ENCODE measurements at regions not wholly inside any gene's neighbourhood (a gene's known extent, or its start where the extent isn't known, plus 50 kb on each side); places are given as distances from the start of the nearest gene placed in this dataset.

DNA sequence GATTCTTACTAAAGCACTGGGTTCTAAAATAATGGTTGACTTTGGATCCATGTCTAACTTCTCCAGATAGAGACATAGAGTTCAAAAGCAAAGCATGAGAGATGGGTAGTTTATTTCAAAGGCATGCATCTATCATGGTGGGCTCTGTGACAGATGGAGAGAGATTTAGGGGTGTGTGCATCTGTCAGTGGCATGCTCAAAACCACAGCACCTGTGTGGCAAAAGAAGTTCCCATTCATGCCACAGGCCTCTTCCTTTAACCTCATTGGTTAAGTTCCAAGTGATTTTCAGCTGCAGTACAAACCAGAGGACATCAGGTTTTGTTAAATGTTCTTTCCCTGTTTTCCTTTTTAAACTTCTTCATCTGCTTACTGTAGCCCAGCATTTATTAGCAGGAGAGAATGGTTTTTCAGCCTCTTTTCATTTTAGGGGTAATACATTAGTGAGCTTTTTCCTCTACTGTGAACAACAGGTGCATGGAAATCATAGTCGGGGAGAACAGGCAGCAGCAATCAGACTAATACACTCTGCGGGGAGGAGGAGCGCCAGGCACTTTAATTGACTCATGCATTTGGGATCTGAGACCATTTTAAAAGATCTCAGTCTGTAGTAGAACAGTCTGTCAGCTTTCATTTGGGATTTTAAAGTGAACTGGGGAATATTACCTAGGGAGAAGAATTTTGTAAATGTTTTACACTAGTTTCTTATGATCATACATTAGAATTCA, 52.4 kb upstream of the UPP2 start:
- DNase-seq (ENCODE audit: low spot score), result no peak

DNA sequence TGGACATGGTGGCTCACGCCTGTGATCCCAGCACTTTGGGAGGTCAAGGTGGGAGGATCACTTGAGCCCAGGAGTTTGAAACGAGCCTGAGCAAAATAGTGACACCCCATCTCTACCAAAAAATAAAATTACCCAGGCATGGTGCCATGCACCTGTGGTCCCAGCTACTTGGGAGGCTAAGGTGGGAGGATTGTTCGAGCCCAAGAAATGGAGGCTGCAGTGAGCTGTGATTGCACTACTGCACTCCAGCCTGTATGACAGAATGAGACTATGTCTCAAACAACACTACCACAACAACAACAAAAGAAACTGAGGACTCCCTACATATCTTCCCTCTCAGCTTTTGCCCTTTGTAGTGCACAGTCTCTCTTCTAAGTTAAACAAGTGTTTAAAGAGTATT, 53.3 kb upstream of the UPP2 start:
- no peak for DNase-seq (ENCODE audit: low spot score)

DNA sequence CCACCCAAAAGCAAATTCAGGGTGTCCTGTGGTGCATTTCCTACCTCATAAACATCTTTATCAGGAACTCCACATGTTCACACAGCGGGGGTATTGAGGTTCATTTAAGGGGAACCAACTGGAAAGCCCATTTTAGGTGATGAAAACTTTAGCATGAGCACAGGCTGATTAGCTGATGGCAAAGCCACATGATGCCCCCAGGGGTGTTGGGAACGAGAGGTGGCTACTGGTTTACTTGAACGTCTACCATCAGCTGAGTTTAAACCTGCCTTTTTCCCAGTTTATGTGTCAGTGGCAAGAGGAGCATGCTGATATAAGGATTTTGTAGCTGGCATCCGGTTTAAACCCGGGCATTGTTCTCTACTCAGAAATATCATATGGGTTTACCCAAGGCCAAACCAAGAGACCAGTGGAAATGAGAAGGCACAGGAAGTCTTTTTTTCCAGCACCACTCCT, 54.5 kb upstream of the UPP2 start:
- DNase-seq (ENCODE audit: low spot score), result no peak

DNA sequence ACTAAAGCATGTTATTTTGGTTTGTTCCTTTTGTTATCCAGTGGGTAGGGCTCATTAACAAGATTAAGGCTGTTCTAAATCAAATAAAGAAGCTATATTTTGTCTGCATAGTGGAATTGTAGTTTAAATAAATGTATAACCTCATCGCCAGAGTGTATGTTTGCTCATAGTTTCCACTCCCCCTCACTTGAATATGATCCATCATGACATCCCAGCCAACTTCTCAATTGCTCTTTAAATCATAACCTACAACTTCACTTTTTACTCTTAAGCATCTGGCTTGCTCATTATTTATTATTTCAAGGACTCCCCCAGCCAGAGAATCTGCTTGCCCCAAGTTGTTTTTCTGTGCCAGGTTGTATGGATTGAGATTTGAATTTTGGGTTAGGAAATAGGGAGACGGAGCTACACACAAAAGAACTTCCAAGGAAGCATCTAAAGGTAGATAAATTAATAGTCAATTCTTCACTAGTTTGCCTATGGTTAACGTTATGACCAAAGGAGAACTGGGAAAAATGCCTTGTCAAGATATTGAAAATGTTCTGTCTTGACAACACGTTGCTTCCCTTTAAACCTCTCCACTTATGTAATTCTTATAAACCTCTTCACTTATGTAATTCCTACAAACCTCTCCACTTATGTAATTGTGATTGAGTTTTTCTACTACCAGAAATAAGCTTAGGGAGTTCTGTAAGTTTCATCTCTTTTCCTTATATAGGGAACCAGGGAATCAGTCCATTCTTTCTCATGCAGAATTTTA, 55.4 kb upstream of the UPP2 start:
- DNase-seq (ENCODE audit: low spot score), result no peak

DNA sequence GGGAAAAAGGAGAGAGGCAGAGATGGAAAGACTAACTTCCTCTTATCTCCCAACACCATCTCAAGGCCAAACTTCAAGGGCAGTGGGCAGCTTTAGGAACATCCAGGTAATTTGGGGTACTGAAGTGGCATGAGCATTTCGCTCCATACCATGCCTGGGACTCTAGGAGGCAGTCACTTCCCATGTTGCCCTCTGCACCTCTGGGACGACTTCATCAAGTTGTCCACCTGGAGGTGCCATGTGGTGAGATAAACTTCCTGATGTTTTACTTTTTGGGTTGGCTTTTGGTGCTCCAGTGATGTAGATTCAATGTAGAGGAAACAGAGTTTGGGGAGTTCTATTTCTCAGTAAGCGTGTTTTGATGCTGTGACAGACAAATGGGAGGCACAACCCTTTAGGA, 56.3 kb upstream of the UPP2 start:
- DNase-seq (ENCODE audit: low spot score), result no peak

DNA sequence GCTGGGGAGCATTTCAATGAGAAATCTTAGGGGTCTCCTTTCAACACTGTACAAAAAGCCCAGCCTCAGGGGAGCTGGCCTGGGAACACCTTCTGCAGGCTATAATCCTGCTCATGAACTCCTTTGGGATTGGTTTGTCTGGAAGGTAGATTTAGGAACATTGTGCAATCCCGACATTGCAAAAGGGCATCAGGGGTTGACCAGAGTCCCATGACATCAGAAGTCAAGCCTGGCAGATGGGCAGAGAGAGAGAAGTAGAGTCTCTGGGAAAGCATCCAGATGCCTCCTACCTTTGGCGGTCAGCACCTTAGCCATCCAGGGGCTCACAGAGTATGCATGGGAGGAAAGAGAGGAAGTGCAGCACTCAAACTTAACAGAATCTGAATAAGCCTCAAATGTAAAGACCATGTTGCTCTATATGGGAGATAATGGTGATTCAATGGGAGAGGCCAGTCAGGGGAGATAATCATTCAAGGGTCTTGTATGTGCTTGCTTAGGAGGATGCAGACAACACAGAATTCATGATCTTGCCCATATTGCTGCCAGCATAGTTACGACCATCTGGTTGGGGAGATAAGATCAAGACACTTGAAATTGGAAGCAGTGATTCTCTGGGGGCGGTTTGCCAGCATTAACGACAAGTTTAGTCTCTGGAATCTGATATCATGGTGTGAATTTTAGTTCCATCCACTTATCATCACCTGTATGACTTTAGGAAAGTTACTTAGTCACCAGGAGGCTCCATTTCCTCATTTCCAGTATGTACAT, 58.3 kb upstream of the UPP2 start:
- no peak for DNase-seq (ENCODE audit: low spot score)

DNA sequence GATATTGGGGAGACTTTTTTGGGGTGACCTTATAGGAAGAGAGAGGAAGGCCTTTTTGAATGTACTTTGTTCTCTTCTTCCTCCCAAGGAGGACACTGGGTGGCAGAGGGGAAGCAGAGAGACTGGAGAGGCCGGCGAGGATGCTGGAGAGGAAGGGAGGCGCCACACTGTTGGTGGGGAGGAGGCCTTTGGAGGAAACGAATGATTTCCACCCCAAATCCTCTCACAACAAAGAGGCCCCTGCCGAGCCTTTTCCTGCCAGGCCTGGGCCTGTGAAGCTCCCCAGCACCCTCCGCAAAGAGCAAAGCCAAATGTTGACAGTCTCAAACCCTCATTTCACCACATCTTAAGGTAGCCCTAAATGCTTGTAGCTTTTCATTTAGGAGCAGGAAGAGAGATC, 59.0 kb upstream of the UPP2 start:
- DNase-seq (ENCODE audit: low spot score), result no peak

DNA sequence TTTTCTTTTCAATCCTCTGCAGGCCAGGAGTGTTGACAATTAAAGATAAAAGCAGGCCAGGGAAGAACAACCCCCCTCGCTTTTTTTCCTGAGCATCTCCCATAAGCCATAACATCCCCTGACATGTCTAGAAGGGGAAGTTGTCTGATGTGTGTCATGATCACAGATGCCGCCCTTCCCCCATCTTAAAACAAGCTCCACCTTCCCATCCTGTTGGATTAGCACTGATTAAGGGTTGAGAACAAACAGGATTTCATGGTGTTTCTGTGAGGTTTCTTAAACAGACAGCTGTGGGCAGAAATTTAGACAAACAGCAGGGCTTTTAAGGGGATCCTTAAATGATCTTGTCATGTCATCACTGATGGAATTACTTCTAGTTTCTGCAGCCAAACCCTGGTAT, 59.4 kb upstream of the UPP2 start:
- DNase-seq (ENCODE audit: low spot score), result no peak

DNA sequence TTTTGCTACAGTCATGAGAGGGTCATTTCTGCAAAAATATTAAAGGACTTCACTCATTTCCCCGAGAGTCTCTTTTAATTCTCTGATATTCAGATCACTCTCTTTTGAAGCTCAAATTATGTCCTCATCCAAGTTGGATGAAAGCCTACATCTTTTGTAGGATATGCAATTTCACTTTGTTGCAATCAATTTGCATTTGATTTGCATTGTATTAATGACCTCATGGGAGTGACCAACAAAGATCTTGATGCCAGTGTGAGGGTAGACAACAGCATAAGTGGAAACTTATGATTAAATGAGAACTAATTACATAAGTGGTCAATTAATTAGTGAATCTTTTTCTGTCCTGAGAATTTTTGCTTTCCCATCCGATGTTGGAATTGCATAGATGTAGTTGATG, 60.3 kb upstream of the UPP2 start:
- DNase-seq (ENCODE audit: low spot score), result no peak

DNA sequence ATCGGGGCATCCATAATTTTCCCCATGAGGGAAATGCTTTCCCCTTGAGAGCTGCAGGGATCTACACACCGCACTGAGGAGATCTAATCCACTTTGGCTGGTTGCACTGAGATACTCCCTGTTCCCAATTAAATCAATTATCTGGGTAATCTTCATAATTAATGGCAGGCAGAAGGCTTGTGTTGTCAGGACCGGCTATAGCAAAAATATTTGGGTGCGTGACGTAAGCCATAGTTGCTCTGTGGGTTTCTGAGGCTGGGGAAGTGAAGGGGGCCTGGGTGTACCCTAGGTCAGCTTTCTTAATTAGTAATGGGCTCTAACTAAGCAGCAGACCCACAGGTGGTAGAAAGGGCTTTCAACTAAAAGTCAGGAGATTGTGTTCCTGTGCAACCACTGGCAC, 62.8 kb upstream of the UPP2 start:
- DNase-seq (ENCODE audit: low spot score), result no peak

DNA sequence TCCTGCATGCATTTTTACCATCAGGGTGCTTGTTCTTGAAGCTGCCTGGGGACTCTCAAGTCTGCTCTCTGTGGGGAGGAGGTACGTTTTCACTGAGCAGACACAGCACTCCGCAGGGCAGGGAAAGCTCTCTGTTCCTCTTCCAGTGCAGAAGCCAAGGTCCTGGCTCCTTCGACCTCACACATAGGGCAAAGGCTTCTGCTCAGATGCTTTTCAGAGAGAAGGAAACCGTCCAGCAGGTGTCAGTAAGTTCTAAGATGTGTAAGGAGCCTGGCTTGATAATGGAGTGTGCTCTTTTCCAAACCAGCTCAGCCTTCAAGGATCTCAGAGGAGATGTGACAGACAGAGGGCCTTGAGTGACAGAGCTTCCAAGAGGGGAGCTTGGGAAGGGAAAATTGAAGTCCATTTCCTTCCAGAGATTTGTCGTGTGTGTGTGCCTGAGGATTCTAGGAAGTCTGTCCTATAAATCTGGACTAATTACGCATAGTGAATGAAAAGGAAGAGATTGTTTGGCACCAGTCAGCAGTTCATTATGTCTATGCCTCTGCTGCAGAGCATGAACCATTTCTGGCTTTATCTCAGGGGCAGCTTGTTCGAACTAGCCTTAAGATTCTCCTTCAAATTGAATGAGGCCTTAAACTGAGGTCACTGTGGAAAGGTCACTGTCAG, 67.3 kb upstream of the UPP2 start:
- DNase-seq (ENCODE audit: low spot score), result no peak

DNA sequence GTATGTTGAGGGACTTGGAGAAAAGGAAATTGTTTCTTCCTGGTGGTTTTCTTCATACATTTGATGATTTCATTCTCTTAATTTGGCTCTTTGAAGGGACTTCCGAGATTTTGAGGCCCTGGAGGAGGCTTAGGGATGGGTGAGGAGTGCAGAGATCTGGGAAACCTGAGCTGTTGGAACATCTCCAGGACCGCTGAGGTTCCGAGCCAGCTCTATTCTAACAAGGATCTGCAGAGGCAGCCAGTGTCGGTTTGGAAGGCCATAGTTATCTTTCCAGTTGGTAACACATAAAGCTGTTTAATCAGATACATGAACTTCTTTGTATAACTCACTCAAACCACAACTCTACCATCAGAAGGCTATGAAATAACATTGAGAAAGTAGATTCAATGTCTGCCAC, 70.3 kb upstream of the UPP2 start:
- DNase-seq (ENCODE audit: low spot score), result no peak

DNA sequence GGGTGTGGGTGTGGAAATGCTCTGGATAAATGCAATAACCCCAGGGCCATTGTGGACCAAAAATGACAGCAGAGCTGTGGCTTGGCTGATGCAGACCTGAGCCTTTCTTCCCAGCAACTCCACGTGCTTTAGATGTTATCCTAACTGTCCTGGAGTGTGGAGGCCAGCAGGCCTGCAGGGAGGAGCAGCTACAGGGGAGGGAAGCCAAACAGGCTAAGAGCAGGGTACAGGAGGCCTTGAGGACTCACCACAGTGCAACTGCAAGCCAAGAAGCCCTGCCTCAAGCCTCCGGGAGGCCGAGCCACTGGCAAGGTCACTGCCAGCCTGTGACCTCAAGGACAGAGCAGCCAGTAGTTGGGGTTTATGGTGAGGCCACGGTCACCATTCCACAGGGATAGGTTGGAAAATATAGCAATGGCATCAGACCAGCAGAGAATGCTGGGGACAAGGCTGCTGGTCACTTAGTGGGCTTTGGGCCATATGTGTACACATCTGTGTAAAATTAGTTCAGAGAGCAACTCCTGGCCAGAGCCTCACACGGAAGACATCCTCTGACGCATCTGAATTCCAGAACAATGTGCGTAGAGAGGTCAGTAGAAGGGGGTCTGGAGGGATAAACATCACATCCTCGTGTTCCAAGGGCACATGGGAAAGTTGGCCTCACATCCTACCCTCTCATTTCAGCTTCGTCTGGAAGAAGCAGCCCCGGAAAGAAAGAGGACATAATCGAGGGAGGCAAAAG, 76.2 kb upstream of the UPP2 start:
- no peak for DNase-seq (ENCODE audit: low spot score)

DNA sequence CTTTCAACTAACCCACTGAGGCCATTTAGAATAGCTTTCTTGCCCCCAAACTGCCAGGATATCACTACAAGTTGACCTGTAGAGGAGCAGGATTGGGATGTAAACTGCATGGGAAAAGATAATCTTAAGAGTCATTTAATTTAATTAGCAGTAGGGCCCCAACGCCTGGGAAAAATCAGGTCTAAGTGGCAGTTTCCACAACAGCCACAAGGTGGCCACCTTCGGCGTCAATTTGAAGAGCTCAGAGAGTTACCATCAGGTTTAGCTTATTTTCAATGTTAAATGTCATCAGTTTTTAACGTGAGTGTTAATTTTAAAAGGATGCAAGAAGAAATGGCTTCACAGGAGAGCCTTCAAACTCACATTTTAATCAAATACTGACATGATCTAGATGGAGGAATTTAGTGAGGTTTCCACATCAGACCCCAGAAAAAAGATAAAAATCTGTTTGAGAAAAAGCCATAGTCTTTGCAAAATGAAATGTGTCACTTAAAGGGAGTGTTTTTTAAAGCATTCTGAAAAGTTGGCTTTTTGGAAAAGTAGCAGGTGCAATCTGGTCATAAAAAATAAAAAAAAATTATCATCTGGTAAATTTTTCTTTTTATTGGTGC, 77.3 kb upstream of the UPP2 start:
- peak; percentile 9 for DNase-seq (ENCODE audit: low spot score)

DNA sequence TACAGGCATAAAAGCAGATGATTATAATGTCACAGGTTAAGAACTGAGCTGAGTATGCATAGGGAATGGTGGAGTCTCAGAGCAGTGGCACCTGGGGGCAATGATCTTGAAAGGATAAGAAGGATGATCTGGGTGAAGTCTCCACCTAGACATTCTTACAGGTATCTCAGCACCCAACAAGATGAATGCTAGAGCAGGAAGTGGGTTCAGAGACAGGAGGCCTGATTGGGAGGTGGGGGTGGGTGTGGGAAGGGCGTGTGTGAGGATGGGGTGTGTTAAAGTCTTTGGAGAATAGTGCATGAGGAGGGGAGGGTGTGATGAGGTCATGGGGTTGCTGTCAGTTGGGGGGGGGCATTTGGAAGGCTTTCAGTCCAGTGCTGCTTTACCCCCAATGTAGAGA, 78.8 kb upstream of the UPP2 start:
- no peak for DNase-seq (ENCODE audit: low spot score)

DNA sequence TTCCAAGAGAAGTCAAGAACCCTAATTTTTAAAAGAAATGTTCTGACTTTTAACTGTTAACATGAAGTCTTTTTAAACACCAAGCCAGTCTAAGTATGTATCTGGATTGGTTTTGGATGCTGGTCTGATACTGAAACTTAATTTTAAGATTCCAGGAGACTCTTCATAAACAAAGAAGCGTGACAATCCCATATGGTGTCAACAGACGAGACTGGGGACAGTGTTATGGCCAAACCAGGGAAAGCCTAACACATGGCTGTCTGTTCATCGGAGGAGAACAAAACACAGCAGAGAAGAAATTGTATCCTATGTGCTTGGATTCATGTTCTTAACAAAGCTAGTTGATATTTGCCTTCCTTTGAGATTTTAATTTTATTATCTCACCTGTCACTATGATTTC, 80.5 kb upstream of the UPP2 start:
- DNase-seq (ENCODE audit: low spot score), result no peak

DNA sequence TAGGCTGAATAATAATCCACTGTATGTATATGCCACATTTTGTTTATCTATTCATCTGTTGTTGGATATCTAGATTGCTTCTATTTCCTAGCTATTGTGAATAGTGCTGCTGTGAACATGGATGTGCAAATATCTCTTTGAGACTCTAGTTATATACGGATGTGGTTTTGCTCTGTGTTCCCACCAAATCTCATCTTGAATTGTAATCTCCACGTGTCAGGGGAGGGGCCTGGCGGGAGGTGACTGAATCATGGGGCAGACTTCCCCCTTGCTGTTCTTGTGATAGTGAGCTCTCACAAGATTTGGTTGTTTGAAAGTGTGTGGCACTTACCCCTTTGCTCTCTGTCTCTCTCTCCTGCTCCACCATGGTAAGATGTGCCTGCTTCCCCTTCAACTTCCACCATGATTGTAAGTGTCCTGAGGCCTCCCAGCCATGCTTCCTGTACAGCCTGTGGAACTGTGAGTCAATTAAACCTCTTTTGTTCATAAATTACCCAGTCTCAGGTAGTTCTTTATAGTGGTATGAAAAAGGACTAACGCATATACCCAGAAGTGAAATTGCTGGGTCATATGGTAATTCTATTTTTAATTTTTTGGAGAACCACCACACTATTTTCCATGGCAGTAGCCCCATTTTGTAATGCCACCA, 86.1 kb upstream of the UPP2 start:
- DNase-seq (ENCODE audit: low spot score), result no peak

DNA sequence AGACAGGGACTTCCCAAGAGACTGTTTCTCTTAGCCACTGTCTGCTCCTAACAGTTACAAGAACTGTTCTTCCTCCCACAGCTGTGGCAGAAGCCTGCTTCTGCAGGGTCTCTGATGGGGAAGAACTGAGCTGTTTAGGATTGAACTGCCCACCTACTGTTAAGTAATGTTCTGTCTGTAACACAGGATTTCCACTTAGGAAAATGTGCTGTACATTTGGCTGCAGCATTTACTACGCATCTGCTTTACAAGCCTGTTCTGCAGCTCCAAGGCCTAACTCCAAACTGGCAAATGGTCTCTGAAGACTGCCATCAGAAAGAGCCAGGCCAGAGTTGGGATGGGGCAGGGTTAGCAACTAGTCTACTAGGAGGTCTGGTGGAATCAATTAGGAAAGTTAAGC, 87.8 kb upstream of the UPP2 start:
- no peak for DNase-seq (ENCODE audit: low spot score)

DNA sequence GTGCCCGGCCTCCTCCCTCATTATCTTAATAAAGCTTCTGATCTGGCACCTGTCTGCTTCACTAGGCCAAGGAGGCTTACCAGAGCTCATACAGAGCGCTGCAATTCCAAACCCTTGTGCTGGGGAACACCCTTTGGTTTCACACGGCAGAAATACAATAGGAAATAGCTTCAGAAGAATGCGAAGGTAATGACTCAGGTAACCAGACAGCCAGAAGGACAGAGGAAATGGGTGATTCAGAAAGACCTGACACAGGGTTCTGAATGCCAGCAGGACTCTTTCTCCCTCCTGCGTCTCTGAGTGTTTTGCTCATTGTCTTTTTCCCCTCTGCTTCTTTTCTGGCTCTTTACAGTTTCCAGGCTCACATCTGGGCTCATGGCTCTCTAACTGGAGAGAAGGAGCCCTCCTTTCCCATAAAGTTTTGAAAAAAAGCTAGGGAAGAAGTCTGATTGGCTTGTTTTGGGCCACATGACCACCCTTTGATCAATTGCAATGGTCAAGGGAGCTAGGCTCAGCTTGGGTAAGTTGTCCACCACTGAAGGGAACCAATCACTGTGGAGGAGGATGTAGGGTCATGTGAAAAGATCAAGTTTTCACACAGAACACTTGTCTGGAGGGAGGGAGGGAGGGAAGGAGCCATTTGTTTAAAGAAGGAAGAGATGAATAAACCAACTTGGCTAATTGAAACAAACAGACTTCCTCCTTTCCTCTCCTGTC, 90.5 kb upstream of the UPP2 start:
- DNase-seq (ENCODE audit: low spot score), result no peak

DNA sequence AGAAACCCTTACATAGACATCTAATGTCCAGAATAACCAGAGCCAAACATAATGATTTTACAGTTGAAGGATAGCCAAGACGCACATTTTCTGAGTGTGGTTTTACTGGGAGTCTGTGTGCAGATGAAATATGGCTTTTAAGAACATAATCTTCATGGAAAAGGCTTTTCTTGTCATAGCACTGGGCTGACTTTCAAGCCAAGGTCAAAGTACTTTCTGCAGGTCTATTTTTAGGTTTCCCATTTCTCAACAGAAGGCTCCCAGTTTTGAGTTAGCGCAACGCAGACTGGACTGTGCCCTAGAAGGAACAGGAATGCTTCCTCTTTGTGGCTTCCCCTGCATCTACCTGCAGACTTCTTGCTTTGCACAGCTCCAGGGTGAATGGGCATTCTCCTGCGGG, 92.3 kb upstream of the UPP2 start:
- DNase-seq (ENCODE audit: low spot score), result no peak
